WTC11 (cell line): ENCODE measurements at regions not wholly inside any gene's neighbourhood (a gene's known extent, or its start where the extent isn't known, plus 50 kb on each side); places are given as distances from the start of the nearest gene placed in this dataset.

Experiments
- ATAC-seq: fragments of 200-7000 bp; cut with Tn5 transposase; 2 replicates; pipeline ENCODE4 v1.10.0; 2021; ENCODE audit warnings: mild to moderate bottlenecking, moderate library complexity
- CTCF ChIA-PET: fragments of 300-600 bp; sonication (Branson Sonifier 250); formaldehyde crosslinking; loops from one replicate; lab custom pipeline; 2021; ENCODE audit warnings: antibody characterized with exemption; lab: Charles Lee
- POLR2A ChIA-PET: fragments of 350-600 bp; sonication (Branson Sonifier 250); formaldehyde crosslinking; loops from one replicate; lab custom pipeline; 2021; ENCODE audit warnings: antibody characterized with exemption; lab: Charles Lee
- DNase-seq: peaks from one replicate; pipeline ENCODE4 v3.0.0; 2021; ENCODE audit warnings: low spot score
- H3K27ac Mint-ChIP-seq: 2 replicates; pipeline ENCODE4 v1.8.0; 2021; ENCODE audit warnings: mixed read lengths
- H3K27me3 Mint-ChIP-seq: 2 replicates; pipeline ENCODE4 v1.8.0; 2021; ENCODE audit warnings: low read depth, mild to moderate bottlenecking, moderate library complexity, mixed read lengths
- H3K36me3 Mint-ChIP-seq: 2 replicates; pipeline ENCODE4 v1.8.0; 2021; ENCODE audit warnings: mixed read lengths
- H3K4me1 Mint-ChIP-seq: 2 replicates; pipeline ENCODE4 v1.8.0; 2022; ENCODE audit warnings: mixed read lengths
- H3K4me3 Mint-ChIP-seq: 2 replicates; pipeline ENCODE4 v1.8.0; 2021; ENCODE audit warnings: mild to moderate bottlenecking, moderate library complexity, mixed read lengths
- H3K9me3 Mint-ChIP-seq: 2 replicates; pipeline ENCODE4 v1.8.0; 2021; ENCODE audit warnings: mixed read lengths
- CREM ChIP-seq: sonication (generic); formaldehyde crosslinking; IDR thresholded peaks from 2 replicates; pipeline ENCODE4 v1.8.1; 2022; ENCODE audit warnings: mild to moderate bottlenecking, missing genetic modification reagents, moderate library complexity
- E2F5 ChIP-seq: sonication (generic); formaldehyde crosslinking; IDR thresholded peaks from 2 replicates; pipeline ENCODE4 v1.8.1; 2022; ENCODE audit warnings: mild to moderate bottlenecking, moderate library complexity, missing genetic modification reagents
- ESRRA ChIP-seq: sonication (generic); formaldehyde crosslinking; IDR thresholded peaks from 2 replicates; pipeline ENCODE4 v1.8.1; 2022; ENCODE audit warnings: mild to moderate bottlenecking, missing genetic modification reagents, borderline replicate concordance
- ETV6 ChIP-seq: sonication (generic); formaldehyde crosslinking; IDR thresholded peaks from 2 replicates; pipeline ENCODE4 v1.8.1; 2022; ENCODE audit warnings: mild to moderate bottlenecking, missing genetic modification reagents
- FOXK1 ChIP-seq: sonication (generic); formaldehyde crosslinking; IDR thresholded peaks from 2 replicates; pipeline ENCODE4 v1.8.0; 2022; ENCODE audit warnings: mild to moderate bottlenecking, moderate library complexity, missing genetic modification reagents
- JUN ChIP-seq: sonication (generic); formaldehyde crosslinking; IDR thresholded peaks from 2 replicates; pipeline ENCODE4 v1.8.0; 2023; ENCODE audit warnings: mild to moderate bottlenecking, missing genetic modification reagents
- NFE2L1 ChIP-seq: sonication (generic); formaldehyde crosslinking; IDR thresholded peaks from 2 replicates; pipeline ENCODE4 v1.8.1; 2023; ENCODE audit warnings: missing genetic modification reagents
- NFYB ChIP-seq: sonication (generic); formaldehyde crosslinking; conservative IDR thresholded peaks from 2 replicates; pipeline ENCODE4 v1.8.0; 2022; ENCODE audit warnings: low read depth, missing genetic modification reagents
- RELA ChIP-seq: sonication (generic); formaldehyde crosslinking; IDR thresholded peaks from 2 replicates; pipeline ENCODE4 v1.8.1; 2022; ENCODE audit warnings: missing genetic modification reagents, mild to moderate bottlenecking, borderline replicate concordance
- SMAD4 ChIP-seq: sonication (generic); formaldehyde crosslinking; IDR thresholded peaks from 2 replicates; pipeline ENCODE4 v1.8.0; 2022; ENCODE audit warnings: mild to moderate bottlenecking, missing genetic modification reagents
- USF2 ChIP-seq: sonication (generic); formaldehyde crosslinking; IDR thresholded peaks from 2 replicates; pipeline ENCODE4 v1.8.1; 2023; ENCODE audit warnings: mild to moderate bottlenecking, missing genetic modification reagents, moderate library complexity
- ZNF317 ChIP-seq: sonication (generic); formaldehyde crosslinking; IDR thresholded peaks from 2 replicates; pipeline ENCODE4 v1.8.1; 2023; ENCODE audit warnings: low read depth, mild to moderate bottlenecking, moderate library complexity, missing genetic modification reagents, borderline replicate concordance
- TF ChIP-seq, protein P1 (sequence below): sonication (generic); formaldehyde crosslinking; IDR thresholded peaks from 2 replicates; pipeline ENCODE4 v1.8.1; 2023; ENCODE audit warnings: mild to moderate bottlenecking, missing genetic modification reagents
- TF ChIP-seq, protein P2 (sequence below): sonication (generic); formaldehyde crosslinking; IDR thresholded peaks from 2 replicates; pipeline ENCODE4 v1.8.0; 2022; ENCODE audit warnings: mild to moderate bottlenecking, missing genetic modification reagents
- TF ChIP-seq, protein P3 (sequence below): sonication (generic); formaldehyde crosslinking; IDR thresholded peaks from 2 replicates; pipeline ENCODE4 v1.8.1; 2023; ENCODE audit warnings: mild to moderate bottlenecking, moderate library complexity, missing genetic modification reagents

- TF ChIP-seq, protein P1, sequence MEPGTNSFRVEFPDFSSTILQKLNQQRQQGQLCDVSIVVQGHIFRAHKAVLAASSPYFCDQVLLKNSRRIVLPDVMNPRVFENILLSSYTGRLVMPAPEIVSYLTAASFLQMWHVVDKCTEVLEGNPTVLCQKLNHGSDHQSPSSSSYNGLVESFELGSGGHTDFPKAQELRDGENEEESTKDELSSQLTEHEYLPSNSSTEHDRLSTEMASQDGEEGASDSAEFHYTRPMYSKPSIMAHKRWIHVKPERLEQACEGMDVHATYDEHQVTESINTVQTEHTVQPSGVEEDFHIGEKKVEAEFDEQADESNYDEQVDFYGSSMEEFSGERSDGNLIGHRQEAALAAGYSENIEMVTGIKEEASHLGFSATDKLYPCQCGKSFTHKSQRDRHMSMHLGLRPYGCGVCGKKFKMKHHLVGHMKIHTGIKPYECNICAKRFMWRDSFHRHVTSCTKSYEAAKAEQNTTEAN (CRISPR knock-in tag): no peak
- TF ChIP-seq SMAD4 (CRISPR knock-in tag): no peak
- TF ChIP-seq, all 79 proteins: peak for 0
These were observed 554.3 kb downstream of the PRELID2 start (continued) for GRCh38 chr5:145280806-145281205.

- H3K9me3 Mint-ChIP-seq: no peaks in the 10 kb centered on the region
- ATAC-seq (no peak), DNase-seq (no peak)
- CTCF ChIA-PET: no interaction called here
- TF ChIP-seq NFE2L1 (no peak), RELA (no peak), CREM (CRISPR knock-in tag) (no peak), JUN (no peak)
- TF ChIP-seq, protein P2, sequence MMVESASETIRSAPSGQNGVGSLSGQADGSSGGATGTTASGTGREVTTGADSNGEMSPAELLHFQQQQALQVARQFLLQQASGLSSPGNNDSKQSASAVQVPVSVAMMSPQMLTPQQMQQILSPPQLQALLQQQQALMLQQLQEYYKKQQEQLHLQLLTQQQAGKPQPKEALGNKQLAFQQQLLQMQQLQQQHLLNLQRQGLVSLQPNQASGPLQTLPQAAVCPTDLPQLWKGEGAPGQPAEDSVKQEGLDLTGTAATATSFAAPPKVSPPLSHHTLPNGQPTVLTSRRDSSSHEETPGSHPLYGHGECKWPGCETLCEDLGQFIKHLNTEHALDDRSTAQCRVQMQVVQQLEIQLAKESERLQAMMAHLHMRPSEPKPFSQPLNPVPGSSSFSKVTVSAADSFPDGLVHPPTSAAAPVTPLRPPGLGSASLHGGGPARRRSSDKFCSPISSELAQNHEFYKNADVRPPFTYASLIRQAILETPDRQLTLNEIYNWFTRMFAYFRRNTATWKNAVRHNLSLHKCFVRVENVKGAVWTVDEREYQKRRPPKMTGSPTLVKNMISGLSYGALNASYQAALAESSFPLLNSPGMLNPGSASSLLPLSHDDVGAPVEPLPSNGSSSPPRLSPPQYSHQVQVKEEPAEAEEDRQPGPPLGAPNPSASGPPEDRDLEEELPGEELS (CRISPR knock-in tag): no peak
- no peaks in the 10 kb centered on the region for H3K36me3 Mint-ChIP-seq
- H3K4me1 Mint-ChIP-seq: peaks cover 3% of the 10 kb centered on the region; the same call in 1 of the 2 replicates
- no peak overlapping the region for H3K4me3 Mint-ChIP-seq
- no peaks in the 10 kb centered on the region for H3K27me3 Mint-ChIP-seq
- H3K27ac Mint-ChIP-seq: no peak overlapping the region
- POLR2A ChIA-PET: no interaction called here
These were observed 554.9 kb downstream of the PRELID2 start for GRCh38 chr5:145280214-145280613.

DNA sequence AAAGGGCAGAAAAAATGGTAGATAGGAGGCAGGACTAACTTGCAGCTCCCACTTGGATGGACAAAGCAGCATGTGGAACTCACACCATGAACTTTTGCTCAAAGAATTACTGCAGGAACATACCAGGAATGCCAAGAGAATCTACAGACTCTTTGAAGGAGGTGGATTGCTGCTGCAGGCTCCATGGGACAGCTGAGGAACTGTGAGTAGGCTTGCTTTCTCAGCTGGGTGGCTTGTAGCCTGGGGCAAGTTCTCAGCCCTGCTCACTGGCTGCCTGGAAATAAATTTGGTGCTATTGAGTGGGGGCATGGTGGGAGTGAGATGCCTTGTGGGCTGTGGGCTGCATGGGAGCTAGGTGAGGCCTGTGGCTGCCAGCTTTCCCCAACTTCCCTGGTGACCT, 574.5 kb downstream of the PRELID2 start:
- ChIA-PET POLR2A (no interaction called here), CTCF (no interaction called here)
- H3K27ac Mint-ChIP-seq: no peak overlapping the region

DNA sequence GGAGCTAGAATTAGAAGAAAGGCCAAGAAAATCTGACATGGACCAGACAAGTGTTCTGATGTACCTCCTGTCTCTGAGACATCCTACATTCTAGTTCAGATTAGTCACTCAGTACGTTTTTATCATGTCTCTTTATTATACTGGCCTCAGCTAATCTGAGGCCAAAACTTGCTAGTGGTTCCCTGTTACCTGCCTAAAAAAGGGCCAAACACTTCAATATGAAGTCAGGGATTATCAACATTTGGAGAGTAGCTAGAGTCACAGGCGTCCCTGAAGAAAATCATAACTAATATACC, 587.4 kb downstream of the PRELID2 start:
- Mint-ChIP-seq H3K4me1 (peaks cover 55% of the 10 kb centered on the region), H3K36me3 (no peaks in the 10 kb centered on the region), H3K4me3 (no peak overlapping the region), H3K27ac (peak overlapping the region; percentile 50), H3K27me3 (no peaks in the 10 kb centered on the region; the same call in 1 of the 2 replicates), H3K9me3 (0 out of 2 replicates have a peak, but pooled peaks cover 4% of the 10 kb centered on the region)
- ChIA-PET CTCF (interaction anchor here (1.2 to 1.4 kb wide), 2 partner anchors 10 to 761 kb away, joined by 4 read pairs; no protein-coding TSS in a partner anchor), POLR2A (no interaction called here)
- DNase-seq (no peak), ATAC-seq (no peak)
- TF ChIP-seq USF2 (no peak), ZNF317 (no peak), NFYB (CRISPR knock-in tag) (no peak), ESRRA (no peak), E2F5 (CRISPR knock-in tag) (no peak), ETV6 (CRISPR knock-in tag) (no peak), FOXK1 (no peak)
- TF ChIP-seq, protein P3, sequence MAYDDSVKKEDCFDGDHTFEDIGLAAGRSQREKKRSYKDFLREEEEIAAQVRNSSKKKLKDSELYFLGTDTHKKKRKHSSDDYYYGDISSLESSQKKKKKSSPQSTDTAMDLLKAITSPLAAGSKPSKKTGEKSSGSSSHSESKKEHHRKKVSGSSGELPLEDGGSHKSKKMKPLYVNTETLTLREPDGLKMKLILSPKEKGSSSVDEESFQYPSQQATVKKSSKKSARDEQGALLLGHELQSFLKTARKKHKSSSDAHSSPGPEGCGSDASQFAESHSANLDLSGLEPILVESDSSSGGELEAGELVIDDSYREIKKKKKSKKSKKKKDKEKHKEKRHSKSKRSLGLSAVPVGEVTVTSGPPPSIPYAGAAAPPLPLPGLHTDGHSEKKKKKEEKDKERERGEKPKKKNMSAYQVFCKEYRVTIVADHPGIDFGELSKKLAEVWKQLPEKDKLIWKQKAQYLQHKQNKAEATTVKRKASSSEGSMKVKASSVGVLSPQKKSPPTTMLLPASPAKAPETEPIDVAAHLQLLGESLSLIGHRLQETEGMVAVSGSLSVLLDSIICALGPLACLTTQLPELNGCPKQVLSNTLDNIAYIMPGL (CRISPR knock-in tag): no peak

More for the DNA sequence above, 574.5 kb downstream of the PRELID2 start:
- Mint-ChIP-seq H3K27me3 (peaks cover 20% of the 10 kb centered on the region), H3K36me3 (peaks cover 25% of the 10 kb centered on the region), H3K9me3 (peaks cover 40% of the 10 kb centered on the region), H3K4me1 (peaks cover 6% of the 10 kb centered on the region), H3K4me3 (no peak overlapping the region)
- DNase-seq (no peak), ATAC-seq (peak; percentile 26; the same call in 1 of the 2 replicates)
- peak; percentile 95 for TF ChIP-seq ZNF317
- TF ChIP-seq NFYB (CRISPR knock-in tag): no peak
